GM19099 (cell line): ENCODE measurements at regions not wholly inside any gene's neighbourhood (a gene's known extent, or its start where the extent isn't known, plus 50 kb on each side); places are given as distances from the start of the nearest gene placed in this dataset.

Experiments used
- POLR2A ChIP-seq: IDR thresholded peaks from 3 replicates; pipeline ENCODE4 v1.6.1; 2011; ENCODE audit warnings: low read depth; ENCODE audit not compliant: insufficient read length; ENCODE audit errors: extremely low read depth

- no peak for TF ChIP-seq POLR2A
Measured at GRCh38 chr2:2950403-2950952, 427.1 kb downstream of the EIPR1 start.

GRCh38 chr2:2947406-2947805, 430.2 kb downstream of the EIPR1 start:
- no peak for TF ChIP-seq POLR2A

- TF ChIP-seq POLR2A, result no peak
Measured at GRCh38 chr2:2942906-2943305, 434.7 kb downstream of the EIPR1 start.

GRCh38 chr2:2942225-2942624, 435.4 kb downstream of the EIPR1 start:
- no peak for TF ChIP-seq POLR2A

GRCh38 chr2:2941205-2941604, 436.4 kb downstream of the EIPR1 start:
- no peak for TF ChIP-seq POLR2A

GRCh38 chr2:2940702-2941101, 436.9 kb downstream of the EIPR1 start:
- TF ChIP-seq POLR2A, result no peak

- TF ChIP-seq POLR2A, result no peak
Measured at GRCh38 chr2:2940061-2940460, 437.6 kb downstream of the EIPR1 start.

GRCh38 chr2:2939078-2939795, 438.4 kb downstream of the EIPR1 start:
- TF ChIP-seq POLR2A, result no peak

GRCh38 chr2:2938481-2938880, 439.1 kb downstream of the EIPR1 start:
- TF ChIP-seq POLR2A, result no peak

GRCh38 chr2:2935445-2936149, 442.0 kb downstream of the EIPR1 start:
- TF ChIP-seq POLR2A, result no peak

GRCh38 chr2:2933426-2933825, 444.2 kb downstream of the EIPR1 start:
- no peak for TF ChIP-seq POLR2A

- TF ChIP-seq POLR2A, result no peak
Measured at GRCh38 chr2:2932692-2933305, 444.8 kb downstream of the EIPR1 start.

GRCh38 chr2:2932189-2932588, 445.4 kb downstream of the EIPR1 start:
- no peak for TF ChIP-seq POLR2A

- no peak for TF ChIP-seq POLR2A
Measured at GRCh38 chr2:2931318-2932075, 446.1 kb downstream of the EIPR1 start.

- no peak for TF ChIP-seq POLR2A
Measured at GRCh38 chr2:2930841-2931240, 446.8 kb downstream of the EIPR1 start.
